Bronchial epithelial cell (primary cell): ENCODE measurements at regions not wholly inside any gene's neighbourhood (a gene's known extent, or its start where the extent isn't known, plus 50 kb on each side); places are given as distances from the start of the nearest gene placed in this dataset.
A peak's percentile ranks its signal among the peaks of the same experiment; 100 is the strongest.

ENCODE experiments used
- DNase-seq: peaks from one replicate; pipeline ENCODE4 v3.0.0-alpha.2; 2010; ENCODE audit warnings: low read depth
- FAIRE-seq: peaks from 2 replicates; lab custom pipeline; 2011; peaks lifted over from hg19 to GRCh38; lab: Jason Lieb, UNC
- H3K27me3 ChIP-seq: 2 replicates; pipeline ENCODE4 v1.5.1; 2011; ENCODE audit warnings: low read length; ENCODE audit not compliant: control insufficient read depth, insufficient read depth
- H3K36me3 ChIP-seq: 2 replicates; pipeline ENCODE4 v1.5.1; 2011; ENCODE audit warnings: low read length; ENCODE audit not compliant: control insufficient read depth, insufficient read depth
- H3K4me3 ChIP-seq: 2 replicates; pipeline ENCODE4 v1.5.1; 2011; ENCODE audit warnings: mild to moderate bottlenecking, low read depth, low read length, control low read depth
- TF ChIP-seq, protein P1 (sequence below): IDR thresholded peaks from 2 replicates; pipeline ENCODE4 v1.5.1; 2011; ENCODE audit warnings: mild to moderate bottlenecking, moderate library complexity, low read length, control low read depth, inconsistent platforms; ENCODE audit not compliant: insufficient read depth, severe bottlenecking

DNA sequence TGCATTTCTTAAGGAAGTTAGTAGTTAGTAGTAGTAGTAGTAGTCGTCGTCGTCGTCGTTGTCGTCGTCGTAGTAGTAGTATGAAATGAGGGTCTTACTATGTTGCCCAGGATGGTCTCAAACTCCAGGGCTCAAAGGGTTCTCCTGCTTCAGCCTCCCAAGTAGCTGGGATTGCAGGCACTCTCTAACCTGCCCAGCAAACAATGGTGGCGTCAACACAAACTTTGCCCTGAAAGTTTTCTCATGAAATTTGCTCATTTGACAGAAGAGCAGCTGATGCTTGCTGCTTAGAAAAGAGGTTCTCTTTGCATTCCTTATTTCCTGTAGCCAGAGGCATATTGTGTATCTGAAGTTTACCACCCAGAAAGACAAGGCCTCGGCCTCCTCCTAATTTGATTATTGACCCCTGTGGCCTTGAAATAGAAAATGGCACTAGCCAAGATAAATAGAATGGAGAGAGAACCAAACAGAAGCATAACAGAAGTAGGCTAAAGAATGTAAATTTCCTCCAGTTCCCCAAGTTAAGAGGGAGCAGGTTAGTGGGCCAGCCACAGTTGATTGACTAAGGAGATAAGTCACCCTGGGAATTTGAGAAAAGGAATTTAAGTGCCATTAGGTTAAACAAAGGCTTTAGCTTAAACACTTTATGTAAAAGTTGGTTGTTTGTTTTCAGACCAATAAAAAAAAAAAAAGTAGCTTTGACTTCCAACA is 166.2 kb upstream of the ROBO2 start:
- H3K27me3 ChIP-seq = no peaks in the 10 kb centered on the region
- H3K36me3 ChIP-seq = no peaks in the 10 kb centered on the region
- TF ChIP-seq, protein P1, sequence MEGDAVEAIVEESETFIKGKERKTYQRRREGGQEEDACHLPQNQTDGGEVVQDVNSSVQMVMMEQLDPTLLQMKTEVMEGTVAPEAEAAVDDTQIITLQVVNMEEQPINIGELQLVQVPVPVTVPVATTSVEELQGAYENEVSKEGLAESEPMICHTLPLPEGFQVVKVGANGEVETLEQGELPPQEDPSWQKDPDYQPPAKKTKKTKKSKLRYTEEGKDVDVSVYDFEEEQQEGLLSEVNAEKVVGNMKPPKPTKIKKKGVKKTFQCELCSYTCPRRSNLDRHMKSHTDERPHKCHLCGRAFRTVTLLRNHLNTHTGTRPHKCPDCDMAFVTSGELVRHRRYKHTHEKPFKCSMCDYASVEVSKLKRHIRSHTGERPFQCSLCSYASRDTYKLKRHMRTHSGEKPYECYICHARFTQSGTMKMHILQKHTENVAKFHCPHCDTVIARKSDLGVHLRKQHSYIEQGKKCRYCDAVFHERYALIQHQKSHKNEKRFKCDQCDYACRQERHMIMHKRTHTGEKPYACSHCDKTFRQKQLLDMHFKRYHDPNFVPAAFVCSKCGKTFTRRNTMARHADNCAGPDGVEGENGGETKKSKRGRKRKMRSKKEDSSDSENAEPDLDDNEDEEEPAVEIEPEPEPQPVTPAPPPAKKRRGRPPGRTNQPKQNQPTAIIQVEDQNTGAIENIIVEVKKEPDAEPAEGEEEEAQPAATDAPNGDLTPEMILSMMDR = no peak
- FAIRE-seq (no peak), DNase-seq (no peak)
- H3K4me3 ChIP-seq = no peak overlapping the region

DNA sequence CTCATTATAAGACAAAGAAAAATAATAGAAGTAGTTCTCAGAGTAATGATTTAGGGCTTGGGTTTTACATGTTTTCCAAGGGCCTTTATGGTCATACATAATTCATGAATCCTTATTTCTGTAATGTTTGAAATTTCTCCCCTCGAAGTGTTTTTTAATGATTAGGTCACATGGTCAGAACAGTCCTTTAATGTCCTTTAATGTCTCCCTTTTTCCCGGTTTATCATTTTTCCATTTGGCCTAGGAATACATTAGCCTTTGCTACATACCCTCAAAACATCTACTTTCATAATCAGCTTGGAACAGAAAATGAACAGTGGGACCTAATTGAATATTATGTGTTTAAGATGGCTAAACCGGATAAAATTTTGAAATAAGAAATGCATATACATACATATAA is 159.9 kb upstream of the ROBO2 start:
- FAIRE-seq = no peak
- no peak for DNase-seq
- Histone ChIP-seq H3K4me3 (no peak overlapping the region), H3K27me3 (no peaks in the 10 kb centered on the region), H3K36me3 (no peaks in the 10 kb centered on the region)
- TF ChIP-seq, protein P1 = no peak

DNA sequence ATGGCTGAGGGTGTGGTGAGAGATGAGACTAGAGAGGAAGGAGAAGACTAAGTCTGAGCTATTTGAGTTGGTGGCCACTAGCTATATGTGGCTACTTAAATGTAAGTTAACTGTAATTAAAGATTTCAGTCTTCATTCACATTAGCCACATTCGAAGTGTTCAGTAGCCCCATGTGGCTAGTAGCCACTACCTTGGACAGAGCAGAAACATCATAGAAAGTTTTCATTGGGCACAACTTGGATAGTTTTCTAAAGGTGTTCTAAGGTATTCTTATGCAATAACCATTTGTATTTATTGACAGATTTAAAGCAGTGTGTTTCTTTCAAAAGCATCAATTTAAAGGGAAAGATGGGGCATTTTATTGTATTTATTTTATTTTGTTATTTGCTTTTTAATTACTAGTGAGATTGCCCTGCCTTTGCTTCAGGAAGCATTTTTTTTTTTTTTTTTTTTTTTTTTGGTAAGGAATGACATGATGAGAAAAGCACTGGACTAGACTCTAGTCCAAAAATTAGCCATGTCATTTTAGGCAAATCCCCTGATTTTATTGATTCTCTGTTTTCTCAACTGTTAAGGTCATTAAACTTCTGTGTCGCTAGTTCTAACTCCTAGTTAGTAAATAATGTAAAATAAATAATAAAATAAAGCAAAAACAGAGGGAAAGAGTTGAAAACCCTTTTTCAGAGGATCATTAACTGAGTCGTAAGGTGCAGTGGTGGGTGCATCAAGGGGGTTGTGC is 153.0 kb upstream of the ROBO2 start:
- no peak for FAIRE-seq
- no peaks in the 10 kb centered on the region for H3K27me3 ChIP-seq
- H3K4me3 ChIP-seq = no peak overlapping the region
- TF ChIP-seq, protein P1 = no peak
- no peaks in the 10 kb centered on the region for H3K36me3 ChIP-seq
- no peak for DNase-seq

DNA sequence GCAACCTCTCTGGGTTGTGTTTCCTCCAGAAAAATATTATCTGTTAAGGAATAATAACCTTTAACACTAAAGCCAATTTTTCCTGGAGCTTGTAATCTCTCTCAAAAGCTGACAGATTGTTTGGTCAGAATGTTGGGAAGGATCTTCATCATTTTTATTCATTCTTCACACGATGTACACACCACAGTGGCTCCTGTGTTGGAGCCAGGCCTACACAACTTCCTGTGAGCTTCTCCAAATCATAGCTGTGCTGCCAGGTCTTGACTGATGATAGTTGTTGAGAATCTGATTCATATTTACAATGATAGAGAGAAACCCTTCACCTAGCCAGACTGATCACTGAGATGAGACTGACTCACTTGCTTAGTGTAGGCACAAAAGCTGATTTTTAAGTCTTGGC is 151.0 kb upstream of the ROBO2 start:
- TF ChIP-seq, protein P1 = no peak
- Histone ChIP-seq H3K4me3 (no peak overlapping the region), H3K36me3 (no peaks in the 10 kb centered on the region), H3K27me3 (no peaks in the 10 kb centered on the region)
- FAIRE-seq (no peak), DNase-seq (peak; percentile 2)

DNA sequence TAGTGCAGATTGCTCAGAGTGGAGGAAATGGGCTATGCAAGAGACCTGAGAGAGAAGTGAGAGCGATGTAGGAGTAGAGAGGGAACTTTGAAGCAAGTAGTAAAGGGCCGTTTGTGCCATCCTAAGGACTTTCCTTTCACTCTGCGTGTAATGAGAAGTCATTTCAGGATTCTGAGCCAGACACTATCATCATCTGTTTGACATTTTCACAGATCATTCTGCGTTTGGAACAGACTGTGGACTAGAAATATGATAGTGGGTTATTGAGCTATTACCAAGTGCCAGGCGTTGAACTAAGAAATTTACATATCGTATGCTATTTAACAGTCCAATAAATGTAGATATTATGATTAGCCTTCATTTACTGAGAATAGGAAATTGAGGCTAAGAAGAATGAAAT is 150.0 kb upstream of the ROBO2 start:
- H3K27me3 ChIP-seq = no peaks in the 10 kb centered on the region
- H3K4me3 ChIP-seq = no peak overlapping the region
- FAIRE-seq (no peak), DNase-seq (no peak)
- TF ChIP-seq, protein P1 = no peak
- no peaks in the 10 kb centered on the region for H3K36me3 ChIP-seq
